Activated CD4-positive, alpha-beta memory T cell treated with anti-CD3 and anti-CD28 coated beads for 36 hours (primary cell): ENCODE measurements at regions not wholly inside any gene's neighbourhood (a gene's known extent, or its start where the extent isn't known, plus 50 kb on each side); places are given as distances from the start of the nearest gene placed in this dataset.
"Not testable (repeated sequence)": the region's sequence is repeated elsewhere in the genome, so short reads cannot be mapped to it uniquely, and the experiment has no call there.

Experiments
- CTCF ChIA-PET: fragments of 350-600 bp; sonication (Branson Sonifier 250); formaldehyde crosslinking; loops from one replicate; lab custom pipeline; 2021; ENCODE audit warnings: antibody characterized with exemption, inconsistent platforms; lab: Charles Lee
- POLR2A ChIA-PET: fragments of 350-600 bp; sonication (Branson Sonifier 250); formaldehyde crosslinking; loops from one replicate; lab custom pipeline; 2021; ENCODE audit warnings: antibody characterized with exemption; lab: Charles Lee
- DNase-seq: peaks from one replicate; pipeline ENCODE4 v3.0.0-alpha.2; 2020
- H3K27ac Mint-ChIP-seq: one replicate; pipeline ENCODE4 v1.8.0; 2021; ENCODE audit warnings: mixed read lengths
- H3K27me3 Mint-ChIP-seq: one replicate; pipeline ENCODE4 v1.8.0; 2021; ENCODE audit warnings: mixed read lengths
- H3K36me3 Mint-ChIP-seq: one replicate; pipeline ENCODE4 v1.8.0; 2021; ENCODE audit warnings: mixed read lengths
- H3K4me1 Mint-ChIP-seq: one replicate; pipeline ENCODE4 v1.8.0; 2021; ENCODE audit warnings: low read depth, mixed read lengths
- H3K4me3 Mint-ChIP-seq: one replicate; pipeline ENCODE4 v1.8.0; 2021; ENCODE audit warnings: mild to moderate bottlenecking, mixed read lengths
- H3K9me3 Mint-ChIP-seq: one replicate; pipeline ENCODE4 v1.8.0; 2021; ENCODE audit warnings: mixed read lengths
- intact Hi-C: fragments of 100-400 bp; cut with micrococcal nuclease; formaldehyde crosslinking; loops from one replicate; pipeline ENCODE4 v1.15.1; 2023

DNA sequence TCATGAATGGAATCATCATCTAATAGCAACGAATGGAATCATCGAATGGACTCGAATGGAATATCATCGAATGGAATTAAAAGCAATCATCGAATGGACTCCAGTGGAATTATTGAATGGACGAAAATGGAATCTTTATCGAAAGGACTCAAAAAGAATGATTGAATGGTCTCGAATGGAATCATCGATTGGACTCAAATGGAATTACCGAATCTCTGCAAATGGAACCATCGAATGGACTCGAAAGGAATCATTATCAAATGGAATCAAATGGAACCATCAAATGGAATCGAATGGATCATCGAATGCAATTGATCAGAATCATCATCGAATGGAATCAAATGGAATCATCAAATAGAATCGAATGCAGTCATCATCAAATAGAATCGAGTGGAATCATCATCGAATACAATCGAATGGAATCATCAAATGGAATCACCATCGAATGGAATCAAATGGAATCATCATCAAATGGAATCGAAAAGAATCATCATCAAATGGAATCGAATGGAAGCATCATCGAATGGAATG, 225.7 kb downstream of the SHCBP1 start:
- DNase-seq, H3K4me3 Mint-ChIP-seq, H3K27me3 Mint-ChIP-seq, intact Hi-C loops, H3K27ac Mint-ChIP-seq, CTCF ChIA-PET, POLR2A ChIA-PET, H3K4me1 Mint-ChIP-seq: not testable (repeated sequence)
- Mint-ChIP-seq H3K9me3 (peaks cover 20% of the 10 kb centered on the region), H3K36me3 (peaks cover 12% of the 10 kb centered on the region)

DNA sequence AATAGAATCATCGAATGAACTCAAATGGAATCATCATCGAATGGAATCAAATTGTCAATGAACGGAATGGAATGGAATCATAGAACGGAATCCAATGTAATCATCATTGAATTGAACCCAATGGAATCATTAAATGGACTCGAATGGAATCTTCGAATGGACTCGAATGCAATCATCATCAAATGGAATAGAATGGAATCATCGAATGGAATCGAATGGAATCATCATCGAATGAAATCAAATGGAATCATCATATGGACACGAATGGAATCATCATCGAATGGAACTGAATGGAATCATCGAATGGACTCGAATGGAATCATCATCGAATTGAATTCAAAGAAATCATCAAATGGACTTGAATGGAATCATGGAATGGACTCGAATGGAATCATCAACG, 226.2 kb downstream of the SHCBP1 start:
- H3K27me3 Mint-ChIP-seq, H3K4me3 Mint-ChIP-seq, H3K27ac Mint-ChIP-seq, DNase-seq, CTCF ChIA-PET, intact Hi-C loops, H3K4me1 Mint-ChIP-seq, POLR2A ChIA-PET: not testable (repeated sequence)
- Mint-ChIP-seq H3K36me3 (peaks cover 12% of the 10 kb centered on the region), H3K9me3 (peaks cover 20% of the 10 kb centered on the region)

DNA sequence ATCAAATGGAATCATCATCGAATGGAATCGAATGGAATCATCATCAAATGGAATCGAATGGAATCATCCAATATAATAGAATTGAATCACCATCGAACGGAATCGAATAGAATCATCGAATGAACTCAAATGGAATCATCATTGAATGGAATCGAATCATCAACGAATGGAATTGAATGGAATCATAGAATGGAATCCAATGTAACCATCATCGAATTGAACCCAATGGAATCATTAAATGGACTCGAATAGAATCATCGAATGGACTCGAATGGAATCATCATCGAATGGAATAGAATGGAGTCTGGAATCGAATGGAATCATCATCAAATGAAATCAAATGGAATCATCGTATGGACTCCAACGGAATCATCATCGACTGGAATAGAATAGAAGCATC, 227.0 kb downstream of the SHCBP1 start:
- H3K27ac Mint-ChIP-seq, POLR2A ChIA-PET, DNase-seq, H3K27me3 Mint-ChIP-seq, CTCF ChIA-PET, H3K4me3 Mint-ChIP-seq, H3K4me1 Mint-ChIP-seq, intact Hi-C loops: not testable (repeated sequence)
- Mint-ChIP-seq H3K36me3 (peaks cover 12% of the 10 kb centered on the region), H3K9me3 (peaks cover 20% of the 10 kb centered on the region)

DNA sequence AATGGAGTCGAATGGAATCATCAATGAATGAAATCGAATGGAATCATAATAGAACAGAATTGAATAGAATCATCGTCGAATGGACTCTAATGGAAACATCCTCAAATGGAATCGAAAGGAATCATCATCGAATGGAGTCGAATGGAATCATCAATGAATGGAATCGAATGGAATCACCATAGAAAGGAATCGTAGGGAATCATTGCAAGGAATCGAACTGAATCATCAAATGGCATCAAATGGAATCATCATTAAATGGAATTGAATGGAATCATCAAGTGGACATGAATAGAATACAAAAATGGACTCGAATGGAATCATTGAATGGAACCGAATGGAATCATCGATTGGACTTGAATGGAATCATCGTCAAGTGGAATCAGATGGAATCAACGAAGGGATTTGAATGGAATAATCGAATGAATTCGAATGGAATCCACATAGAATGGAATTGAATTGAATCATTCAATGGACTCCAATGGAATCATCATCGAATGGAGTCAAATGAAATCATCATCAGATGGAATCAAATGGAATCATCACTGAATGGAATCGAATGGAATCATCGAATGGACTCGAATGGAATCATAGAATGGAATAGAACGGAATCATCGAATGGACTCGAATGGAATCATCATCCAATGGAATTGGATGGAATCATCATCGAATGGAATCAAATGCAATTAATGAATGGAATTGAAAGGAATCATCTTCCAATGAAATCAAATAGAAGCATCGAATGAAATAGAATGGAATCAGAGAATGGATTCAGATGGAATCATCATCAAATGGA, 228.1 kb downstream of the SHCBP1 start:
- peaks cover 12% of the 10 kb centered on the region for H3K36me3 Mint-ChIP-seq
- H3K27ac Mint-ChIP-seq, POLR2A ChIA-PET, H3K27me3 Mint-ChIP-seq, H3K4me3 Mint-ChIP-seq, DNase-seq, CTCF ChIA-PET, H3K4me1 Mint-ChIP-seq, intact Hi-C loops: not testable (repeated sequence)
- H3K9me3 Mint-ChIP-seq = peaks cover 20% of the 10 kb centered on the region

DNA sequence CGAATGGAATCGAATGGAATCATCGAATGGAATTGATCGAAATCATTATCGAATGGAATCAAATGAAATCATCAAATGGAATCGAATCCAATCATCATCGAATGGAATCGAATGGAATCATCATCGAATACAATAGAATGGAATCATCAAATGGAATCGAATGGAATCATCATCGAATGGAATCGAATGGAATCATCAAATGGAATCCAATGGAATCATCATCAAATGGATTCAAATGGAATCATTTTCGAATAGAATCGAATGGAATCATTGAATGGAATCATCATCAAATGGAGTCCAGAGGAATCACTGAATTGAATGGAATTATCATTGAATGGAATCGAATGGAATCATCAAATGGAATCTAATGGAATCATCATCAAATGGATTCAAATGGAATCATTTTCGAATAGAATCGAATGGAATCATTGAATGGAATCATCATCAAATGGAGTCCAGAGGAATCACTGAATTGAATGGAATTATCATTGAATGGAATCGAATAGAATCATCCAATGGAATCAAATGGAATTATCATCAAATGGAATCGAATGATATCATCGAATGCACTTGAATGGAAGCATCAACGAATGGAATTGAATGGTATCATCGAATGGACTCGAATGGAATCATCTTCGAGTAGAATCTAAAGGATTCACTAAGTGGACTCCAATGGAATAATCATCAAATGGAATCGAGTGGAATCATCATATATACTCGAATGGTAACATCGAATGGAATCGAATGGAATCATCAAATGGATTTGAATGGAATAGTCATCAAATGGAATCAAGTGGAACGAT, 230.3 kb downstream of the SHCBP1 start:
- CTCF ChIA-PET, H3K4me3 Mint-ChIP-seq, POLR2A ChIA-PET, H3K27me3 Mint-ChIP-seq, intact Hi-C loops, H3K27ac Mint-ChIP-seq, H3K4me1 Mint-ChIP-seq, DNase-seq: not testable (repeated sequence)
- Mint-ChIP-seq H3K9me3 (peaks cover 26% of the 10 kb centered on the region), H3K36me3 (peaks cover 16% of the 10 kb centered on the region)

DNA sequence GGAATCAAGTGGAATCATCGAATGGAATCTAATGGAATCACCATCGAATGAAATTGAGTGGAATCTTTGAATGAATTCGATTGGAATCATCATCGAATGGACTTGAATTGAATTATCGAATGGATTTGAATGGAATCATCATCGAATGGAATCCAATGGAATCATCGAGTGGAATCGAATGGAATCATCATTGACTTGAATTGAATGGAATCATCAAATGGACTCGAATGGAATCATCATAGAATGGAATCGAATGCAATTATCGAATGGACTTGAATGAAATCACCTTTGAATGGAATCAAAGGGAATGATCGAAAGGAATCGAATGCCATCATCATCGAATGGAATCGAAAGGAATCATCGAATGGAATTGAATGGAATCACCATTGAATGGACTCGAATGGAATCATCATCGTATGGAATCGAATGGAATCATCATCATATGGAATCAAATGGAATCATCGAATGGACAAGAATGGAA, 231.6 kb downstream of the SHCBP1 start:
- H3K36me3 Mint-ChIP-seq = peaks cover 13% of the 10 kb centered on the region
- intact Hi-C loops, POLR2A ChIA-PET, H3K4me3 Mint-ChIP-seq, H3K4me1 Mint-ChIP-seq, H3K27me3 Mint-ChIP-seq, CTCF ChIA-PET, H3K27ac Mint-ChIP-seq: not testable (repeated sequence)
- DNase-seq = peak; percentile 29
- peaks cover 23% of the 10 kb centered on the region for H3K9me3 Mint-ChIP-seq

DNA sequence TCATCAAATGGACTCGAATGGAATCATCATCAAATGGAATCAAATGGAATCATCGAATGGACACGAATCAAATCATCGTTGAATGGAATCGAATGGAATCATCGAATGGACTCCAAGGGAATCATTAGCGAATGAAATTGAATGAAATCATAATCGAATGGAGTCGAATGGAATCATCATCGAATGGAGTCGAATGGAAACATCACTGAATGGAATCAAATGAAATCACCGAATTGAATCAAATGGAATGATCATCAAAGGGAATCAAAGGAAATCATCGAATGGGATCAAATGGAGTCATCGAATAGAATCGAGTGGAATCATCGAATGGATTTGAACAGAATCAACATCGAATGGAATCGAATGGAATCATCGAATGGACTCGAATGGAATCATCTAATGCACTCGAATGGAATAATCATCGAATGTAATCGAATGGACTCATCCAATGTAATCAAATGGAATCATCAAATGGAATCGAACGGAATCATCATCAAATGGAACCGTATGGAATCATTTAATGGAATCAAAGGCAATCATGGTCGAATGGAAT, 232.2 kb downstream of the SHCBP1 start:
- intact Hi-C loops, H3K27ac Mint-ChIP-seq, H3K4me1 Mint-ChIP-seq, CTCF ChIA-PET, DNase-seq, H3K4me3 Mint-ChIP-seq, H3K27me3 Mint-ChIP-seq, POLR2A ChIA-PET: not testable (repeated sequence)
- peaks cover 23% of the 10 kb centered on the region for H3K9me3 Mint-ChIP-seq
- peaks cover 12% of the 10 kb centered on the region for H3K36me3 Mint-ChIP-seq

DNA sequence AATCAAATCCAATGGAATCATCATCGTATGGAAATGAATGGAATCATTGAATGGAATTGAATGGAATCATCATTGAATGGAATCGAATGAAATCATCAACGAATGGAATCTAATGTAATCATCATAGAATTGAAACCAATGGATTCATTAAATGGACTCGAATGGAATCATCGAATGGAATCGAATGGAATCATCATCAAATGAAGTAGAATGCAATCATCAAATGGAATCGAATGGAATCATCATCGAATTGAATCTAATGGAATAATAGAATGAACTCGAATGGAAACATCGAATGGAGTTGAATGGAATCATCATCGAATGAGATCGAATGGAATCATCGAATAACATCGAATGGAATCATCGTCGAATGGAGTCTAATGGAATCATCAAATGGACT, 232.8 kb downstream of the SHCBP1 start:
- POLR2A ChIA-PET, H3K27ac Mint-ChIP-seq, H3K4me3 Mint-ChIP-seq, intact Hi-C loops, CTCF ChIA-PET, DNase-seq, H3K4me1 Mint-ChIP-seq, H3K27me3 Mint-ChIP-seq: not testable (repeated sequence)
- Mint-ChIP-seq H3K9me3 (peaks cover 24% of the 10 kb centered on the region), H3K36me3 (peaks cover 11% of the 10 kb centered on the region)

DNA sequence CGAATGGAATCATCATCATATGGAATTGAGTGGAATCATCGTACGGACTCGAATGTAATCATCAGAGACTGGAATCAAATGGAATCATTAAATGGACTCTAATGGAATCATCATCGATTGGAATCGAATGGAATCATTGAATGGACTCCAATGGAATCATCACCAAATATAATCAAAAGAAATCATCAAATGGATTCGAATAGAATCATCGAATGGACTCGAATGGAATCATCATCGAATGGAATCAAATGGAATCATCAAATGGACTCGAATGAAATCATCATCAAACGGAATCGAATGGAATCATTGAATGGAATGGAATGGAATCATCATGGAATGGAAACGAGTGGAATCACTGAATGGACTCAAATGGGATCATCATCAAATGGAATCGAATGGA, 233.5 kb downstream of the SHCBP1 start:
- POLR2A ChIA-PET, intact Hi-C loops, H3K27me3 Mint-ChIP-seq, H3K27ac Mint-ChIP-seq, H3K4me1 Mint-ChIP-seq, H3K4me3 Mint-ChIP-seq, CTCF ChIA-PET: not testable (repeated sequence)
- peak; percentile 11 for DNase-seq
- Mint-ChIP-seq H3K36me3 (peaks cover 12% of the 10 kb centered on the region), H3K9me3 (peaks cover 23% of the 10 kb centered on the region)

DNA sequence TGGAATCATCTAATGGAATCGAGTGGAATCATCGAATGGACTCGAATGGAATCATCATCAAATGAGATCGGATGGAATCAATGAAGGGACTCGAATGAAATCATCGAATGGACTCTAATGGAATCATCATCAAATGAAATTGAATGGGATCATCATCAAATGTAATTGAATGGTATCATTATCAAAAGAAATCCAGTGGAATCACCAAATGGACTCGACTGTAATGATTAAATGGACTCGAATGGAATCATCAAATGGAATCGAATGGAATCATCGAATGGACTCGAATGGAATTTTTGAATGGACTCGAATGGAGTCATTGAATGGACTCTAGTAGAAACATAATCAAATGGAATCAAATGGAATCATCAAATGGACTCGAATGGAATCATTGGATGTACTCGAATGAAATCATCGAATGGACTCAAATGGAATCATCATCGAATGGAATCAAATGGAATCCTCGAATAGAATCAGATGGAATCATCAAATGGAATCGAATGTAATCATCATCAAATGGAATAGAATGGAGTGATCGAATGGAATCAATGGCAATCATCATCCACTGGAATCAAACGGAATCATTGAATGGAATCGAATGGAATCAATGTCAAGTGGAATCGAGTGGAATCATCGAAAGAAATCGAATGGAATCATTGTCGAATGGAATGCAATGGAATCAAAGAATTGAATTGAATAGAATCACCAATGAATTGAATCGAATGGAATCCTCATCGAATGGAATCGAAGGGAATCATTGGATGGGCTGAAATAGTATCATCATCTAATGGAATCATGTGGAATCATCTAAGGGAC, 234.2 kb downstream of the SHCBP1 start:
- CTCF ChIA-PET, POLR2A ChIA-PET, H3K4me1 Mint-ChIP-seq, H3K4me3 Mint-ChIP-seq, intact Hi-C loops, DNase-seq, H3K27me3 Mint-ChIP-seq, H3K27ac Mint-ChIP-seq: not testable (repeated sequence)
- peaks cover 13% of the 10 kb centered on the region for H3K36me3 Mint-ChIP-seq
- peaks cover 25% of the 10 kb centered on the region for H3K9me3 Mint-ChIP-seq

DNA sequence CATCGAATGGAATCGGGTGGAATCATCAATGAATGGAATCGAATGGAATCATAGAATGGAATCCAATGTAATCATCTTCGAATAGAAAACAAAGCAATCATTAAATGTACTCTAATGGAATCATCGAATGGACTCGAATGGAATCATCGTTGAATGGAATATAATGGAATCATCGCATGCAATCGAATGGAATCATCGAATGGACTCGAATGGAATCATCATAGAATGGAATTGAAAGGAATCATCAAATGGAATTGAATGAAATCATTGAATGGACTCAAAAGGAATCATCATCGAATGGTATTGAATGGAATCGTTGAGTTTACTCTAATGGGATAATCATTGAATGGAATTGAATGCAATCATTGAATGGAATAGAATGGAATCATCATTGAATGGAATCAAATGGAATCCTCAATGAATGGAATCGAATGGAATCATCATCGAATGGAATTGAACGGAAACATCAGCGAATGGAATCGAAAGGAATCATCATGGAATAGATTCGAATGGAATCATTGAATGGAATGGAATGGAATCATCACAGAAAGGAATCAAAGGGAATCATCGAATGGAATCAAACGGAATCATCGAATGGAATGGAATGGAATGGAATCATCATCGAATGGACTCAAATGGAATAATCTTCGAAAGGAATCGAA, 234.9 kb downstream of the SHCBP1 start:
- peaks cover 13% of the 10 kb centered on the region for H3K36me3 Mint-ChIP-seq
- intact Hi-C loops, POLR2A ChIA-PET, H3K4me3 Mint-ChIP-seq, H3K27me3 Mint-ChIP-seq, H3K27ac Mint-ChIP-seq, DNase-seq, H3K4me1 Mint-ChIP-seq, CTCF ChIA-PET: not testable (repeated sequence)
- H3K9me3 Mint-ChIP-seq = peaks cover 27% of the 10 kb centered on the region
